GM18505 (cell line): ENCODE measurements at regions not wholly inside any gene's neighbourhood (a gene's known extent, or its start where the extent isn't known, plus 50 kb on each side); places are given as distances from the start of the nearest gene placed in this dataset.

Experiments used
- ATAC-seq: cut with Tn5 transposase; IDR thresholded peaks from one replicate; pipeline ENCODE4 v1.9.1; 2021; ENCODE audit not compliant: unreplicated experiment
- POLR2A ChIP-seq: IDR thresholded peaks from 4 replicates; pipeline ENCODE4 v1.6.1; 2011; ENCODE audit warnings: borderline replicate concordance; ENCODE audit not compliant: insufficient read depth, insufficient read length; ENCODE audit errors: extremely low read depth

- ATAC-seq, result no peak
- TF ChIP-seq POLR2A, result no peak
Observed at GRCh38 chr5:14968796-14969195, 97.2 kb upstream of the ANKH start.

- no peak for TF ChIP-seq POLR2A
- no peak for ATAC-seq
Observed at GRCh38 chr5:14967166-14967565, 95.6 kb upstream of the ANKH start.

- no peak for ATAC-seq
- no peak for TF ChIP-seq POLR2A
Observed at GRCh38 chr5:14965815-14966214, 94.2 kb upstream of the ANKH start.

GRCh38 chr5:14962604-14963003 lies 91.0 kb upstream of the ANKH start:
- no peak for ATAC-seq
- no peak for TF ChIP-seq POLR2A

- no peak for ATAC-seq
- TF ChIP-seq POLR2A, result no peak
Observed at GRCh38 chr5:14960120-14960462, 88.5 kb upstream of the ANKH start.

- ATAC-seq, result no peak
- no peak for TF ChIP-seq POLR2A
Observed at GRCh38 chr5:14959399-14960119, 88.0 kb upstream of the ANKH start.

GRCh38 chr5:14958188-14958587 lies 86.6 kb upstream of the ANKH start:
- no peak for TF ChIP-seq POLR2A

GRCh38 chr5:14956423-14957046 lies 85.0 kb upstream of the ANKH start:
- no peak for TF ChIP-seq POLR2A
- no peak for ATAC-seq

More at GRCh38 chr5:14958188-14958587, 86.6 kb upstream of the ANKH start:
- ATAC-seq, result no peak

GRCh38 chr5:14954616-14955343 lies 83.2 kb upstream of the ANKH start:
- no peak for ATAC-seq
- TF ChIP-seq POLR2A, result no peak

- no peak for TF ChIP-seq POLR2A
- no peak for ATAC-seq
Observed at GRCh38 chr5:14954216-14954615, 82.6 kb upstream of the ANKH start.

- no peak for TF ChIP-seq POLR2A
- no peak for ATAC-seq
Observed at GRCh38 chr5:14953075-14953607, 81.6 kb upstream of the ANKH start.

- no peak for ATAC-seq
Observed at GRCh38 chr5:14948383-14948782, 76.8 kb upstream of the ANKH start.

GRCh38 chr5:14946815-14947620 lies 75.4 kb upstream of the ANKH start:
- no peak for TF ChIP-seq POLR2A
- ATAC-seq, result no peak

More at GRCh38 chr5:14948383-14948782, 76.8 kb upstream of the ANKH start:
- no peak for TF ChIP-seq POLR2A
